Panc1 (cell line): ENCODE measurements at regions not wholly inside any gene's neighbourhood (a gene's known extent, or its start where the extent isn't known, plus 50 kb on each side); places are given as distances from the start of the nearest gene placed in this dataset.

ENCODE experiments used
- ATAC-seq: fragments of 200-7000 bp; cut with Tn5 transposase; 2 replicates; pipeline ENCODE4 v1.9.1; 2020; ENCODE audit warnings: mild to moderate bottlenecking, moderate library complexity
- BruUV-seq: library from RNA; stranded (reverse); fragments of 400-500 nt; replicated peaks from 2 replicates; lab custom pipeline; 2021; lab: Mats Ljungman, UMichigan
- CTCF ChIA-PET: fragments of 300-600 bp; sonication (Branson Sonifier 250); formaldehyde crosslinking; loops from one replicate; lab custom pipeline; 2022; ENCODE audit warnings: antibody characterized with exemption; lab: Charles Lee
- POLR2A ChIA-PET: fragments of 300-600 bp; sonication (Branson Sonifier 250); formaldehyde crosslinking; loops from one replicate; lab custom pipeline; 2022; ENCODE audit warnings: antibody characterized with exemption; lab: Charles Lee
- DNase-seq: peaks from one replicate; pipeline ENCODE4 v3.0.0-alpha.2; 2010; ENCODE audit warnings: low read depth, low spot score
- H3K27ac ChIP-seq: 2 replicates; pipeline ENCODE4 v1.5.1; 2011; ENCODE audit warnings: mild to moderate bottlenecking, low read length, inconsistent platforms
- H3K27me3 ChIP-seq: fragments of 200-500 bp; sonication (Bioruptor generic); 2 replicates; pipeline ENCODE4 v1.6.0; 2014; ENCODE audit warnings: low read length, inconsistent platforms; ENCODE audit not compliant: control insufficient read depth, insufficient read depth
- H3K36me3 ChIP-seq: fragments of 200-500 bp; sonication (Bioruptor generic); 2 replicates; pipeline ENCODE4 v1.5.1; 2014; ENCODE audit warnings: inconsistent platforms, mild to moderate bottlenecking, low read length, moderate library complexity; ENCODE audit not compliant: control insufficient read depth, insufficient read depth
- H3K4me1 ChIP-seq: 2 replicates; pipeline ENCODE4 v1.5.1; 2011; ENCODE audit warnings: inconsistent platforms, mild to moderate bottlenecking, low read length, moderate library complexity; ENCODE audit not compliant: control insufficient read depth, insufficient read depth
- H3K4me3 ChIP-seq, 2 experiments: 2 replicates each; pipeline ENCODE4 v1.5.1; 2011 to 2012; ENCODE audit warnings: low read depth in 2 of 2, low read length in 2 of 2, mild to moderate bottlenecking in 2 of 2, inconsistent platforms in 1 of 2, moderate library complexity in 1 of 2
- H3K9me3 ChIP-seq: fragments of 200-500 bp; sonication (Bioruptor generic); 2 replicates; pipeline ENCODE4 v1.5.1; 2014; ENCODE audit warnings: low read depth, mild to moderate bottlenecking, inconsistent platforms, low read length, moderate library complexity; ENCODE audit not compliant: control insufficient read depth, insufficient read depth
- CTCF ChIP-seq: fragments of 450-650 bp; IDR thresholded peaks from 2 replicates; pipeline ENCODE4 v1.5.1; 2017; ENCODE audit warnings: mild to moderate bottlenecking
- POLR2AphosphoS5 ChIP-seq: IDR thresholded peaks from 2 replicates; pipeline ENCODE4 v1.6.1; 2012; ENCODE audit warnings: mild to moderate bottlenecking, low read depth, low read length, moderate library complexity
- REST ChIP-seq, 2 experiments: IDR thresholded peaks; 2 replicates each; pipeline ENCODE4 v1.6.1; 2011 to 2012; ENCODE audit warnings: low read depth in 2 of 2, control low read depth in 1 of 2, low read length in 1 of 2, mild to moderate bottlenecking in 1 of 2, moderate library complexity in 1 of 2; ENCODE audit not compliant: insufficient read depth in 1 of 2
- SIN3A ChIP-seq: IDR thresholded peaks from 2 replicates; pipeline ENCODE4 v1.6.1; 2012; ENCODE audit warnings: low read depth, mild to moderate bottlenecking, low read length, moderate library complexity, borderline replicate concordance; ENCODE audit not compliant: insufficient read depth
- TCF7L2 ChIP-seq: IDR thresholded peaks from 2 replicates; pipeline ENCODE4 v1.6.1; 2011; ENCODE audit warnings: mild to moderate bottlenecking, low read depth, low read length, inconsistent platforms
- in situ Hi-C: cut with HindIII; loops from 2 replicates; pipeline ENCODE4 v1.10.0; 2016; ENCODE audit warnings: low sequenced_read_pairs, low pct_unique_long_range_greater_than_20kb
- intact Hi-C: fragments of 100-400 bp; cut with micrococcal nuclease; formaldehyde crosslinking; loops from one replicate; pipeline ENCODE4 v1.10.0; 2022; ENCODE audit not compliant: unreplicated experiment

- BruUV-seq, result no TSS peak
- intact Hi-C loops (loop anchor here (5.0 to 10.0 kb wide), 2 partner anchors 207 to 1454 kb away; no protein-coding TSS in a partner anchor), in situ Hi-C loops (no loop called here)
- CTCF ChIA-PET, result no interaction called here
- no peak for ATAC-seq
- Histone ChIP-seq H3K9me3 (no peaks in the 10 kb centered on the region), H3K4me3 (no peak overlapping the region), H3K4me1 (no peaks in the 10 kb centered on the region), H3K36me3 (no peaks in the 10 kb centered on the region), H3K27me3 (no peaks in the 10 kb centered on the region), H3K27ac (no peak overlapping the region)
- TF ChIP-seq REST (IDR thresholded peaks at IDR 0.05; ENCODE audit: insufficient read depth in 1 of 2, low read depth in 2 of 2, low read length in 1 of 2), result no peak
- TF ChIP-seq SIN3A, result no peak
- no peak for TF ChIP-seq POLR2AphosphoS5
- TF ChIP-seq CTCF, result no peak
- TF ChIP-seq TCF7L2, result no peak
- POLR2A ChIA-PET, result no interaction called here
- no peak for DNase-seq
These were observed 283.7 kb upstream of the PRKD1 start for GRCh38 chr14:30211326-30211725.

GRCh38 chr14:30214014-30214413 is 286.4 kb upstream of the PRKD1 start:
- Histone ChIP-seq H3K27ac (no peak overlapping the region), H3K27me3 (no peaks in the 10 kb centered on the region), H3K36me3 (no peaks in the 10 kb centered on the region), H3K4me3 (no peak overlapping the region), H3K9me3 (no peaks in the 10 kb centered on the region), H3K4me1 (no peaks in the 10 kb centered on the region)
- ChIA-PET POLR2A (no interaction called here), CTCF (interaction anchor here (0.5 to 1.3 kb wide), 2 partner anchors 57 to 679 kb away, joined by 3 to 20 read pairs; no protein-coding TSS in a partner anchor)
- BruUV-seq, result no TSS peak
- no peak for TF ChIP-seq REST (IDR thresholded peaks at IDR 0.05; ENCODE audit: insufficient read depth in 1 of 2, low read depth in 2 of 2, low read length in 1 of 2)
- TF ChIP-seq SIN3A, result no peak
- no peak for TF ChIP-seq TCF7L2
- TF ChIP-seq CTCF, result no peak
- DNase-seq (no peak), ATAC-seq (no peak)
- in situ Hi-C loops, result no loop called here
- intact Hi-C loops, result loop anchor here (2.0 to 10.0 kb wide), 3 partner anchors 209 to 1457 kb away; no protein-coding TSS in a partner anchor
